Caco-2 (cell line): ENCODE measurements at regions not wholly inside any gene's neighbourhood (a gene's known extent, or its start where the extent isn't known, plus 50 kb on each side); places are given as distances from the start of the nearest gene placed in this dataset.

Experiments
- BruUV-seq: library from RNA; stranded (reverse); fragments of 400-500 nt; replicated peaks from 2 replicates; lab custom pipeline; 2021; lab: Mats Ljungman, UMichigan
- CTCF ChIA-PET: fragments of 300-600 bp; sonication (Branson Sonifier 250); formaldehyde crosslinking; loops from one replicate; lab custom pipeline; 2022; ENCODE audit warnings: antibody characterized with exemption; lab: Charles Lee
- POLR2A ChIA-PET: fragments of 300-600 bp; sonication (Branson Sonifier 250); formaldehyde crosslinking; loops from one replicate; lab custom pipeline; 2022; ENCODE audit warnings: antibody characterized with exemption; lab: Charles Lee
- DNase-seq, 2 experiments: peaks; one replicate each; pipeline versions ENCODE4 v3.0.0 to v3.0.0-alpha.2; 2020 to 2022
- H3K27me3 ChIP-seq: replicated peaks from 2 replicates; pipeline ENCODE4 v1.6.0; 2011; ENCODE audit warnings: low read length; ENCODE audit not compliant: control insufficient read depth, insufficient read depth
- H3K36me3 ChIP-seq: 2 replicates; pipeline ENCODE4 v1.5.1; 2011; ENCODE audit warnings: low read length; ENCODE audit not compliant: control insufficient read depth, insufficient read depth
- H3K4me1 ChIP-seq: fragments of 250-450 bp; sonication (Bioruptor Pico); 2 replicates; pipeline ENCODE4 v1.5.1; 2020; ENCODE audit warnings: mild to moderate bottlenecking
- H3K4me3 ChIP-seq: 2 replicates; pipeline ENCODE4 v1.5.1; 2011; ENCODE audit warnings: low read depth, mild to moderate bottlenecking, control low read depth, low read length
- H3K9me3 ChIP-seq: fragments of 250-450 bp; sonication (Bioruptor Pico); 2 replicates; pipeline ENCODE4 v1.5.1; 2020; ENCODE audit warnings: mild to moderate bottlenecking, moderate library complexity
- H3K27ac Mint-ChIP-seq: one replicate; pipeline ENCODE4 v1.8.0; 2022; ENCODE audit warnings: mixed read lengths; ENCODE audit not compliant: unreplicated experiment
- H3K27me3 Mint-ChIP-seq: one replicate; pipeline ENCODE4 v1.8.0; 2022; ENCODE audit warnings: mixed read lengths; ENCODE audit not compliant: insufficient read depth, unreplicated experiment
- H3K36me3 Mint-ChIP-seq: one replicate; pipeline ENCODE4 v1.8.0; 2022; ENCODE audit warnings: mild to moderate bottlenecking, mixed read lengths; ENCODE audit not compliant: insufficient read depth, unreplicated experiment
- H3K4me1 Mint-ChIP-seq: one replicate; pipeline ENCODE4 v1.8.0; 2022; ENCODE audit warnings: low read depth, mixed read lengths; ENCODE audit not compliant: unreplicated experiment
- H3K4me3 Mint-ChIP-seq: one replicate; pipeline ENCODE4 v1.8.0; 2022; ENCODE audit warnings: mild to moderate bottlenecking, moderate library complexity, mixed read lengths; ENCODE audit not compliant: unreplicated experiment
- H3K9me3 Mint-ChIP-seq: one replicate; pipeline ENCODE4 v1.8.0; 2022; ENCODE audit warnings: mixed read lengths; ENCODE audit not compliant: unreplicated experiment
- CTCF ChIP-seq, 2 experiments: fragments of 200-600 bp in 1 of 2; IDR thresholded peaks; 1 replicate in 1 of 2; 2 replicates in 1 of 2; pipeline versions ENCODE4 v1.5.1 to v1.8.0; 2011 to 2022; ENCODE audit warnings: antibody characterized with exemption in 1 of 2, control low read depth in 1 of 2, inconsistent platforms in 1 of 2, low read depth in 1 of 2, low read length in 1 of 2, mild to moderate bottlenecking in 1 of 2, moderate library complexity in 1 of 2; ENCODE audit not compliant: insufficient read depth in 1 of 2, severe bottlenecking in 1 of 2, unreplicated experiment in 1 of 2
- intact Hi-C: fragments of 100-400 bp; cut with micrococcal nuclease; formaldehyde crosslinking; loops from one replicate; pipeline ENCODE4 v1.10.0; 2022; ENCODE audit not compliant: unreplicated experiment

GRCh38 chr12:74393272-74393671 is 144.4 kb upstream of the ATXN7L3B start:
- POLR2A ChIA-PET = no interaction called here
- Mint-ChIP-seq H3K27ac (no peak overlapping the region), H3K4me3 (no peak overlapping the region), H3K27me3 (no peaks in the 10 kb centered on the region), H3K4me1 (no peaks in the 10 kb centered on the region), H3K36me3 (no peaks in the 10 kb centered on the region), H3K9me3 (no peaks in the 10 kb centered on the region)
- CTCF ChIA-PET = no interaction called here
- no peak for TF ChIP-seq CTCF (IDR thresholded peaks at IDR 0.05; ENCODE audit: insufficient read depth in 1 of 2, low read depth in 1 of 2, low read length in 1 of 2, severe bottlenecking in 1 of 2, unreplicated experiment in 1 of 2)
- Histone ChIP-seq H3K9me3 (no peaks in the 10 kb centered on the region), H3K27me3 (no peaks in the 10 kb centered on the region), H3K4me1 (no peaks in the 10 kb centered on the region), H3K4me3 (no peak overlapping the region), H3K36me3 (no peaks in the 10 kb centered on the region)
- DNase-seq = no peak
- BruUV-seq = no TSS peak
- intact Hi-C loops = no loop called here

GRCh38 chr12:74394647-74395046 is 143.0 kb upstream of the ATXN7L3B start:
- no peaks in the 10 kb centered on the region for H3K4me1 ChIP-seq
- Mint-ChIP-seq H3K9me3 (no peaks in the 10 kb centered on the region), H3K4me1 (no peaks in the 10 kb centered on the region), H3K36me3 (peaks cover 2% of the 10 kb centered on the region), H3K27me3 (no peaks in the 10 kb centered on the region), H3K27ac (no peak overlapping the region), H3K4me3 (no peak overlapping the region)
- intact Hi-C loops = no loop called here
- no peak for TF ChIP-seq CTCF (IDR thresholded peaks at IDR 0.05; ENCODE audit: insufficient read depth in 1 of 2, low read depth in 1 of 2, low read length in 1 of 2, severe bottlenecking in 1 of 2, unreplicated experiment in 1 of 2)
- POLR2A ChIA-PET = no interaction called here
- no peaks in the 10 kb centered on the region for H3K9me3 ChIP-seq
- CTCF ChIA-PET = no interaction called here
- no peaks in the 10 kb centered on the region for H3K27me3 ChIP-seq
- DNase-seq = no peak
- no peaks in the 10 kb centered on the region for H3K36me3 ChIP-seq
- H3K4me3 ChIP-seq = no peak overlapping the region
- BruUV-seq = no TSS peak

GRCh38 chr12:74401035-74401434 is 136.6 kb upstream of the ATXN7L3B start:
- H3K4me1 ChIP-seq = 0 out of 2 replicates have a peak, but pooled peaks cover 7% of the 10 kb centered on the region
- intact Hi-C loops = no loop called here
- Mint-ChIP-seq H3K27me3 (no peaks in the 10 kb centered on the region), H3K4me3 (no peak overlapping the region), H3K9me3 (no peaks in the 10 kb centered on the region), H3K36me3 (peaks cover 6% of the 10 kb centered on the region), H3K4me1 (peaks cover 6% of the 10 kb centered on the region), H3K27ac (no peak overlapping the region)
- no TSS peak for BruUV-seq
- no peaks in the 10 kb centered on the region for H3K27me3 ChIP-seq
- DNase-seq = no peak
- no peak overlapping the region for H3K4me3 ChIP-seq
- H3K9me3 ChIP-seq = no peaks in the 10 kb centered on the region
- POLR2A ChIA-PET = interaction anchor here (0.6 kb wide), 1 partner anchor 124 kb away, joined by 8 read pairs; no protein-coding TSS in a partner anchor
- no peak for TF ChIP-seq CTCF (IDR thresholded peaks at IDR 0.05; ENCODE audit: insufficient read depth in 1 of 2, low read depth in 1 of 2, low read length in 1 of 2, severe bottlenecking in 1 of 2, unreplicated experiment in 1 of 2)
- no peaks in the 10 kb centered on the region for H3K36me3 ChIP-seq
- CTCF ChIA-PET = no interaction called here
